Testis (tissue), 2 donors: ENCODE measurements at regions not wholly inside any gene's neighbourhood (a gene's known extent, or its start where the extent isn't known, plus 50 kb on each side); places are given as distances from the start of the nearest gene placed in this dataset.

Experiments used
- DNase-seq: peaks from one replicate; pipeline ENCODE4 v3.0.0-alpha.2; 2019
- H3K27ac ChIP-seq, 2 donors: fragments of 200-600 bp; sonication (generic); one replicate each; pipeline ENCODE4 v1.5.1; 2019
- H3K27me3 ChIP-seq: fragments of 200-600 bp; sonication (generic); one replicate; pipeline ENCODE4 v1.5.1; 2019
- H3K36me3 ChIP-seq: fragments of 200-600 bp; sonication (generic); one replicate; pipeline ENCODE4 v1.5.1; 2017; ENCODE audit warnings: low read depth; ENCODE audit errors: missing control alignments
- H3K4me1 ChIP-seq: fragments of 200-600 bp; sonication (generic); one replicate; pipeline ENCODE4 v1.5.1; 2019
- H3K4me3 ChIP-seq, 2 donors: fragments of 200-600 bp; sonication (generic); one replicate each; pipeline ENCODE4 v1.5.1; 2017 to 2019
- H3K9me3 ChIP-seq: fragments of 200-600 bp; sonication (generic); one replicate; pipeline ENCODE4 v1.5.1; 2017
- POLR2A ChIP-seq: fragments of 450-650 bp; IDR thresholded peaks from one replicate; pipeline ENCODE4 v1.6.1; 2017; ENCODE audit warnings: antibody characterized with exemption, mild to moderate bottlenecking, moderate library complexity
- WGBS, 2 donors: methylation state at CpG; one replicate each; pipeline ENCODE4 v1.1.5; 2018; 5-methylcytosine and 5-hydroxymethylcytosine counted together
- intact Hi-C: fragments of 100-400 bp; cut with DNase I; formaldehyde crosslinking; loops from one replicate; pipeline ENCODE4 v1.15.1; 2023; ENCODE audit warnings: low total_unique reads
- TF ChIP-seq, protein P1 (sequence below), 3 experiments: fragments of 450-650 bp in 2 of 3; fragments of 200-600 bp in 1 of 3; sonication (generic) in 1 of 3; IDR thresholded peaks; one replicate each; pipeline ENCODE4 v1.5.1; 2016 to 2019; ENCODE audit warnings: antibody characterized with exemption in 3 of 3, mild to moderate bottlenecking in 2 of 3, moderate library complexity in 1 of 3

DNA sequence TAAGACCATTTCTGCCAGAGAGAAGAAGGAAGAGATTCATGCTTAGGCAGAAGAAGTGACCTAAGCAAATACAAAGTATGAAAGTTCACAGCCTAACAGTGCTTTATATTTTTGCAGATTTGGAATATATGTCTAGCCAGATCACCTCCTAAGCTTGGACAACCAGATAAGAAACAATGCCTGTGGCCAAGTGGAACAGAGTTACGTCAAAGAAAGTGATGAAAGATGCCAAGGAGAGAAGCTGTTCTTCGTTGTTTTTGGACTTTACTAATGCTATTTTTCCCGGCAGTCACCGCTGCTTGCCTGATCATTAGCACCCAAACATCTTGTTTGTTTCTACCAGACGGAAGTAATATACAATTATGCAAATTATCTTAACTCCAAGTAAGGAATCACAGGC is 489.2 kb upstream of the C1orf87 start:
- H3K4me1 ChIP-seq = peaks cover 5% of the 10 kb centered on the region
- no peak overlapping the region for H3K4me3 ChIP-seq
- H3K36me3 ChIP-seq = no peaks in the 10 kb centered on the region
- no peaks in the 10 kb centered on the region for H3K27me3 ChIP-seq
- TF ChIP-seq, protein P1, sequence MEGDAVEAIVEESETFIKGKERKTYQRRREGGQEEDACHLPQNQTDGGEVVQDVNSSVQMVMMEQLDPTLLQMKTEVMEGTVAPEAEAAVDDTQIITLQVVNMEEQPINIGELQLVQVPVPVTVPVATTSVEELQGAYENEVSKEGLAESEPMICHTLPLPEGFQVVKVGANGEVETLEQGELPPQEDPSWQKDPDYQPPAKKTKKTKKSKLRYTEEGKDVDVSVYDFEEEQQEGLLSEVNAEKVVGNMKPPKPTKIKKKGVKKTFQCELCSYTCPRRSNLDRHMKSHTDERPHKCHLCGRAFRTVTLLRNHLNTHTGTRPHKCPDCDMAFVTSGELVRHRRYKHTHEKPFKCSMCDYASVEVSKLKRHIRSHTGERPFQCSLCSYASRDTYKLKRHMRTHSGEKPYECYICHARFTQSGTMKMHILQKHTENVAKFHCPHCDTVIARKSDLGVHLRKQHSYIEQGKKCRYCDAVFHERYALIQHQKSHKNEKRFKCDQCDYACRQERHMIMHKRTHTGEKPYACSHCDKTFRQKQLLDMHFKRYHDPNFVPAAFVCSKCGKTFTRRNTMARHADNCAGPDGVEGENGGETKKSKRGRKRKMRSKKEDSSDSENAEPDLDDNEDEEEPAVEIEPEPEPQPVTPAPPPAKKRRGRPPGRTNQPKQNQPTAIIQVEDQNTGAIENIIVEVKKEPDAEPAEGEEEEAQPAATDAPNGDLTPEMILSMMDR (IDR thresholded peaks at IDR 0.05) = no peak
- no peak for TF ChIP-seq POLR2A
- no peak for DNase-seq
- H3K27ac ChIP-seq = no peak overlapping the region
- H3K9me3 ChIP-seq = no peaks in the 10 kb centered on the region
- WGBS, 2 donors = 48 to 62% methylated on average over 5 of the region's 5 CpGs
- intact Hi-C loops = no loop called here

DNA sequence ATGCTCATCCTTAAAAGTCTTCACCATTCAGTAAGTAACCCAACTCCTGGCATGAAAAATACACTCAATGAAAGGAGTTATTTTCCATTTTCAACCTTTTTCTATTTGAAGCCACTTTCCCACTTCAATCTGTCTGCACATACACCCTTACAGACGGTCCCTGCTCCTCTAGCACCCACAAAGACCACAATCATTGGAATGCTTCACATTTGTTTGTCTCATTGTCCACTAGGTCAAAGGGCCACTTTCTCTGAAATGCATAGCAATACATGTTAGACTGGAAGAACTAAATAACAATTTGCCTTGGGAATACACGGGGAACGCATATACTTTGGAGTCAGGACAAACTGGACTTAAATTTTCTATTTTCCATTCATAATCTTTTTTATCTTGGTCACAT is 487.1 kb upstream of the C1orf87 start:
- TF ChIP-seq, protein P1 (IDR thresholded peaks at IDR 0.05) = no peak
- no peak for TF ChIP-seq POLR2A
- DNase-seq = no peak
- 97 to 98% methylated on average over 3 of the region's 3 CpGs for WGBS, 2 donors
- no peaks in the 10 kb centered on the region for H3K9me3 ChIP-seq
- no peaks in the 10 kb centered on the region for H3K36me3 ChIP-seq
- intact Hi-C loops = no loop called here
- peaks cover 5% of the 10 kb centered on the region for H3K4me1 ChIP-seq
- no peak overlapping the region for H3K27ac ChIP-seq
- no peaks in the 10 kb centered on the region for H3K27me3 ChIP-seq
- H3K4me3 ChIP-seq = no peak overlapping the region

DNA sequence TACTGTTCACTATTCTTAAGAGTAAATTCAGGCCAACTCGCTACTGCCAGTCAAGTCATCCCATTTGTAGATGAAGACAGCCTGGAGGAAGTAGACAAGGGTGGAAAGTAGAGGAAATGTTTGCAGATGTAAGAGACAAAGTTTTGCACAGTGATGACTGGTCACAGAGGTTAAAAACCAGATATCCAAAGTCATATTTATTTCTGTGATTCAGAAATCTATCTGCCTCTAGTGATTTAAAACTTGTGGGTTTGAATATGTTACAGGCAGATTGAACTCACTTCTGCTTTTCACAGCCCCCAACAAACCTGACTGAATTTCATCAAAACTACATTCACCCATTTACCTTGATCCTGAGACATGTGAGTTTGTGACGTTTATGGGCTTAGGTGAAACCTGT is 484.7 kb upstream of the C1orf87 start:
- intact Hi-C loops = no loop called here
- TF ChIP-seq POLR2A = no peak
- TF ChIP-seq, protein P1 (IDR thresholded peaks at IDR 0.05) = no peak
- Histone ChIP-seq H3K4me3 (no peak overlapping the region), H3K9me3 (no peaks in the 10 kb centered on the region), H3K36me3 (no peaks in the 10 kb centered on the region), H3K4me1 (no peaks in the 10 kb centered on the region), H3K27ac (no peak overlapping the region), H3K27me3 (no peaks in the 10 kb centered on the region)
- WGBS, 2 donors = 83 to 85% methylated on average over 2 of the region's 2 CpGs
- DNase-seq = no peak

DNA sequence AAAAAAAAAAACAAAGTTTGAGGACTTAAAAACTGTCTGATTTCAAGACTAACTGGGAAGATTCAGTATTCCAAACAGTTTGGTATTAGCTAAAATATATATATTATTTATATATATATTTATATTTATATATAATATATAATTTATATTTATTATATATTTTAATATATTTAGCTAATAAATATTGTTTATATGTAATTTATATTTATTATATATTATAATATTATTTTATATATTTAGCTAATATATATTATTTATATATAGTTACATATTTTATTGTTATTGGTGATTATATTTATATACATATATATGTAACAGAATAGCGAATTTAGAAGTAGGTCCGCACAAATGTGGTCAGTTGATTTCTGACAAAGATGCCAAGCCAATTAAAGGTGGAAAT is 480.2 kb upstream of the C1orf87 start:
- 94 to 96% methylated on average over 2 of the region's 2 CpGs for WGBS, 2 donors
- no peaks in the 10 kb centered on the region for H3K36me3 ChIP-seq
- H3K4me1 ChIP-seq = no peaks in the 10 kb centered on the region

DNA sequence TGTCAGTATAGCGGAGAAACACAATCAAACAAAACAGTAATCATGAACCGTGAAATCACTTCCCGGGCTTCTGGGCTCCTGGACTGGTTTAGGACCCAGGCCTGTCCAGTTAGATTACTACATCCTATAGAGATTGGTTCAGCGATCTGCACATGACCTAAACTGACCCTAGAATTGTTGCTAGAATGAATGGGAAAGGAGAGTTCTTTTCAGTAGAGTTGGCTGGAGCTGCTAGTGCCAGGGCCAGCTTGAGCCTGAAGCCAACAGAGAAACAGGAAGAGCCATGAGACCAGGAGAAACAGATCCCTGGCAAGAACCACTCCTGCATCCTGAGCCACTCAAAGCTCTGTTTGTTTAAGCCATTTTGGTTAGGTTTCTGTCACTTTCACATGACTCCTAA is 474.3 kb upstream of the C1orf87 start:
- Histone ChIP-seq H3K27ac (no peak overlapping the region), H3K4me1 (no peaks in the 10 kb centered on the region), H3K27me3 (no peaks in the 10 kb centered on the region), H3K4me3 (no peak overlapping the region), H3K9me3 (no peaks in the 10 kb centered on the region), H3K36me3 (no peaks in the 10 kb centered on the region)
- DNase-seq = no peak
- 80 to 83% methylated on average over 4 of the region's 4 CpGs for WGBS, 2 donors
- intact Hi-C loops = no loop called here
- TF ChIP-seq, protein P1 (IDR thresholded peaks at IDR 0.05) = no peak
- TF ChIP-seq POLR2A = no peak

More for the DNA sequence above, 480.2 kb upstream of the C1orf87 start:
- Histone ChIP-seq H3K27me3 (no peaks in the 10 kb centered on the region), H3K27ac (no peak overlapping the region), H3K4me3 (no peak overlapping the region), H3K9me3 (no peaks in the 10 kb centered on the region)
- DNase-seq = no peak
- no peak for TF ChIP-seq POLR2A
- TF ChIP-seq, protein P1 (IDR thresholded peaks at IDR 0.05) = no peak
- intact Hi-C loops = no loop called here
